ENCODE measurements at regions not wholly inside any gene's neighbourhood (a gene's known extent, or its start where the extent isn't known, plus 50 kb on each side); places are given as distances from the start of the nearest gene placed in this dataset.

DNA sequence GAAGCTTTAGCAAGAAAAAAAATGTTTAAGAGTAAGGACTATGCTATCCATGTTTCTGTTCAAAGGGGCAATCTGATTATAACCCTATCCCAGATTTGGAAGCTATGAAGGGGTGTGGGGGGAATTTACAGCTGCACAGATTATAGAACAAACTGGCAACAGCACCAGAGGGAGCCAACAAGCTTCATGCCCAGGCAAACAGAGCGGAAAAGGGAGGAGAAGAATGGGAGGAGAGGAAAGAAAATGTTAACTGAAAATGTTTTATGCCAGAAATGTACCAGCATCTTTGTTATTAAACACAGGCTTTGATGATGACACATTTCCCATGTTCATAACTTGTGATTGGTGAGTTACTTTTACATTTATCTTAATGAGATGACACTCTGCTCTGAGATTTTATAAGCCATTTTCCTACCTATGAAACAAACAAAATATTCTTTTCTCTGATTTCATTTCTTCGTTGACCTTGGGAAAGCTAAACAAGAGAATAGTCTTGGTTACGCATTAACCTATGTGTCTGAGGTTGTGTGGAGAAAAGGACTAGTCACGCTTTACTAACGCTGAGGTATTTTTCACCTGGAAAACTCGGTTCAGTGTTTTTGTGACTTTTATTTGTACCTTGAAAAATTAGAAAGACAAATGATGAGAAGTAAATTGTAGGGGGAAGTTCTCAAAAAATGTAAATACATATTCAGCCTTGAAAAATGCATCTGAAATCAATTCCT, 235.8 kb upstream of the MIR17HG start:
- no peak overlapping the region for H3K4me3 ChIP-seq (ENCODE audit: low read depth, low read length)
- H3K27me3 ChIP-seq (ENCODE audit: insufficient read depth, low read length): no peaks in the 10 kb centered on the region
- H3K14ac ChIP-seq (ENCODE audit: low read length): no peak overlapping the region
- no peak for DNase-seq
- H2BK12ac ChIP-seq (ENCODE audit: low read length): no peak overlapping the region
- H3K18ac ChIP-seq (ENCODE audit: low read length): no peak overlapping the region
- no peaks in the 10 kb centered on the region for H3K36me3 ChIP-seq (ENCODE audit: control insufficient read depth in 1 of 2, insufficient read depth in 2 of 2, low read length in 2 of 2)
- no peak overlapping the region for H4K8ac ChIP-seq (ENCODE audit: low read depth, low read length)
- H2BK120ac ChIP-seq (ENCODE audit: insufficient read depth, low read length, poor library complexity): no peak overlapping the region
- H4K12ac ChIP-seq (ENCODE audit: low read depth, low read length): no peak overlapping the region
- WGBS (ENCODE audit: extremely low coverage, insufficient coverage, insufficient read length): no CpG with 5 or more reads among the region's 6 CpGs
- no peak overlapping the region for H3K27ac ChIP-seq (ENCODE audit: low read depth, low read length)
- H3K23ac ChIP-seq (ENCODE audit: low read length): no peak overlapping the region
- H2BK5ac ChIP-seq (ENCODE audit: low read depth, low read length, poor library complexity): no peak overlapping the region
- no peaks in the 10 kb centered on the region for H3K79me1 ChIP-seq (ENCODE audit: low read length)
- H3K4me2 ChIP-seq (ENCODE audit: low read length): no peak overlapping the region
- no peak overlapping the region for H3K4ac ChIP-seq (ENCODE audit: low read depth, low read length)
- H3K4me1 ChIP-seq (ENCODE audit: control insufficient read depth in 1 of 2, insufficient read depth in 2 of 2, low read length in 2 of 2): no peaks in the 10 kb centered on the region
- H2AK5ac ChIP-seq (ENCODE audit: low read length): no peak overlapping the region
- H3K79me2 ChIP-seq (ENCODE audit: control insufficient read depth, insufficient read depth, low read length, poor library complexity): no peaks in the 10 kb centered on the region
- no peaks in the 10 kb centered on the region for H3K9me3 ChIP-seq (ENCODE audit: insufficient read depth, low read depth, low read length)
- no peak overlapping the region for H4K91ac ChIP-seq (ENCODE audit: low read depth, low read length)
- H3K9ac ChIP-seq (ENCODE audit: low read length): no peak overlapping the region
- no peak overlapping the region for H2AFZ ChIP-seq (ENCODE audit: insufficient read depth, low read length, poor library complexity)

DNA sequence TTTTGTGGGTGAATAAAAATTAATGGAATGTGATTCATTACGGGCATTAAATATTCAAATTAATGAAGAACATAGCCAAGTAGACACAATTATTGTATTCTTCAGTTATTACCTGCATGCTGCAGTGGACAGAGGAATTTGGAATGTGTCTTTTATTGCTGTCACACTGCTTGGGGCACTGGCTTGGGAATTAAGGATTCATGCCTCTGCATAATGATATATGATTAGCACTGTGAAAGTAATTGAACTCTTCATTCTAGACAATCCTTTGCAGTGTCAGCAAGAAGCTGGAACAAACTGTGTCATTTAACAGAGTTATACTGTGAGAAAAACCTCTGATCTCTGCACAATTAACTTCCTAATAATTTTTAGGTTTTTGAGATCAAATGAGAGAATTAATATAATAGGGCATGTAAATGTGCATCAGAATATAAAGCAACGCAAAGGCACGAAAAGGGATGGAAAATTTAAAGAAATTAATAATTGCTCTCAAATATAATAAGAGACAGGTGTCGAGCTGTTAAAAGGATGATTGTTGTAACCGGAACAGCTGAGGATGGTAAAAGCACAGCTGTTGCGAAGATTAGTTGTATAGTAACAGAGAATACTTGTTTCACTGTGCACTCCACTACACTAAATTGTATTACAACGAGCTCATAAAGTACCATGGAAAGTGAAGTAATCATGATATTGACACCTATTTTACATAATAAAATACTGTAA, 235.1 kb upstream of the MIR17HG start:
- Histone ChIP-seq H3K4me2 (ENCODE audit: low read length) (no peak overlapping the region), H3K4ac (ENCODE audit: low read depth, low read length) (no peak overlapping the region), H2BK12ac (ENCODE audit: low read length) (no peak overlapping the region), H4K8ac (ENCODE audit: low read depth, low read length) (no peak overlapping the region), H2BK120ac (ENCODE audit: insufficient read depth, low read length, poor library complexity) (no peak overlapping the region), H3K4me3 (ENCODE audit: low read depth, low read length) (no peak overlapping the region), H3K27ac (ENCODE audit: low read depth, low read length) (no peak overlapping the region), H3K79me1 (ENCODE audit: low read length) (no peaks in the 10 kb centered on the region), H3K36me3 (ENCODE audit: control insufficient read depth in 1 of 2, insufficient read depth in 2 of 2, low read length in 2 of 2) (no peaks in the 10 kb centered on the region), H3K23ac (ENCODE audit: low read length) (no peak overlapping the region), H2AK5ac (ENCODE audit: low read length) (no peak overlapping the region), H3K18ac (ENCODE audit: low read length) (no peak overlapping the region), H2BK5ac (ENCODE audit: low read depth, low read length, poor library complexity) (no peak overlapping the region), H4K12ac (ENCODE audit: low read depth, low read length) (no peak overlapping the region), H3K4me1 (ENCODE audit: control insufficient read depth in 1 of 2, insufficient read depth in 2 of 2, low read length in 2 of 2) (no peaks in the 10 kb centered on the region), H3K14ac (ENCODE audit: low read length) (no peak overlapping the region), H3K27me3 (ENCODE audit: insufficient read depth, low read length) (no peaks in the 10 kb centered on the region), H3K9me3 (ENCODE audit: insufficient read depth, low read depth, low read length) (no peaks in the 10 kb centered on the region), H3K79me2 (ENCODE audit: control insufficient read depth, insufficient read depth, low read length, poor library complexity) (no peaks in the 10 kb centered on the region), H2AFZ (ENCODE audit: insufficient read depth, low read length, poor library complexity) (no peak overlapping the region), H3K9ac (ENCODE audit: low read length) (no peak overlapping the region), H4K91ac (ENCODE audit: low read depth, low read length) (no peak overlapping the region)
- WGBS (ENCODE audit: extremely low coverage, insufficient coverage, insufficient read length): no CpG with 5 or more reads among the region's 7 CpGs
- no peak for DNase-seq

DNA sequence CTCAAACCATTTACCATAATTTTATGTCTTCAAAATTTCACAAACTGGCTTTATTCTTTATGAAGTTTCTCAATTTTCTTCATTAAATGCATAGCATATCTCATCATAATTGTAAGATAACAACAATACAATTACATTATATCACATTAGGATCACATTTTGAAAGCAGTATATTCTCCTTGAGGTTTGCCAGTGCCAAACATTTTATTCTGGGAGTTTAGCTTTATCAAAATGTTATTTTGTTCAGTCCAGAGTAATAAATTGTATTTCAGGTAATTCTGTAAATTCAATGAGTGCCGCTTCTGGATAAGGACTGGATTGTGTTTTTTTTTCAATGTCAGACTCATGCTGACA, 234.6 kb upstream of the MIR17HG start:
- no peak overlapping the region for H3K4me3 ChIP-seq (ENCODE audit: low read depth, low read length)
- no CpG with 5 or more reads among the region's 1 CpG for WGBS (ENCODE audit: extremely low coverage, insufficient coverage, insufficient read length)
- H4K8ac ChIP-seq (ENCODE audit: low read depth, low read length): no peak overlapping the region
- no peaks in the 10 kb centered on the region for H3K27me3 ChIP-seq (ENCODE audit: insufficient read depth, low read length)
- H2AK5ac ChIP-seq (ENCODE audit: low read length): no peak overlapping the region
- no peak overlapping the region for H3K27ac ChIP-seq (ENCODE audit: low read depth, low read length)
- H3K4me1 ChIP-seq (ENCODE audit: control insufficient read depth in 1 of 2, insufficient read depth in 2 of 2, low read length in 2 of 2): no peaks in the 10 kb centered on the region
- no peaks in the 10 kb centered on the region for H3K79me1 ChIP-seq (ENCODE audit: low read length)
- no peak overlapping the region for H3K14ac ChIP-seq (ENCODE audit: low read length)
- H3K18ac ChIP-seq (ENCODE audit: low read length): no peak overlapping the region
- H2AFZ ChIP-seq (ENCODE audit: insufficient read depth, low read length, poor library complexity): no peak overlapping the region
- H3K9ac ChIP-seq (ENCODE audit: low read length): no peak overlapping the region
- no peak overlapping the region for H3K4ac ChIP-seq (ENCODE audit: low read depth, low read length)
- no peak overlapping the region for H2BK5ac ChIP-seq (ENCODE audit: low read depth, low read length, poor library complexity)
- H3K36me3 ChIP-seq (ENCODE audit: control insufficient read depth in 1 of 2, insufficient read depth in 2 of 2, low read length in 2 of 2): no peaks in the 10 kb centered on the region
- H2BK120ac ChIP-seq (ENCODE audit: insufficient read depth, low read length, poor library complexity): no peak overlapping the region
- H4K12ac ChIP-seq (ENCODE audit: low read depth, low read length): no peak overlapping the region
- no peak overlapping the region for H3K4me2 ChIP-seq (ENCODE audit: low read length)
- no peaks in the 10 kb centered on the region for H3K79me2 ChIP-seq (ENCODE audit: control insufficient read depth, insufficient read depth, low read length, poor library complexity)
- no peak overlapping the region for H4K91ac ChIP-seq (ENCODE audit: low read depth, low read length)
- H2BK12ac ChIP-seq (ENCODE audit: low read length): no peak overlapping the region
- no peak overlapping the region for H3K23ac ChIP-seq (ENCODE audit: low read length)
- DNase-seq: no peak
- no peaks in the 10 kb centered on the region for H3K9me3 ChIP-seq (ENCODE audit: insufficient read depth, low read depth, low read length)

DNA sequence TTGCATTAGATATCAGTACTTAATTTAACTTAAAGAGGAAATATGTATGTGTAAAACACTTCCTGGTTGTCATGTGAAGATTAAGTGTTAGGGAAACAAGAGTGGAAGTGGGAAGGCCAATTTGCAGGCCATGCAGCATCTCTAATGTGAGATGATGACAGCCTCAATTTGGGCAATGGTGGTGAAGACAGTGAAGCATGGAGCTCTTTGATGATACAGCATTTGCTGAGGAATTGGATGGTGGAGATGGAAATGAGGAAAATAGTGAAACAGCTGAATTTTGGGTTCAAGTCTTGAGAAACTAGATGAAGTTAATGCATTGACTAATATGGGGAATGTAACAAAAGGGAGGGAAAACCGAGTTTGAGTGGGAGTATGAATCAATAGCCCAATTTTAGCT, 231.7 kb upstream of the MIR17HG start:
- Histone ChIP-seq H3K4ac (ENCODE audit: low read depth, low read length) (no peak overlapping the region), H2AK5ac (ENCODE audit: low read length) (no peak overlapping the region), H3K14ac (ENCODE audit: low read length) (no peak overlapping the region), H3K4me2 (ENCODE audit: low read length) (no peak overlapping the region), H3K36me3 (ENCODE audit: control insufficient read depth in 1 of 2, insufficient read depth in 2 of 2, low read length in 2 of 2) (no peaks in the 10 kb centered on the region), H3K4me1 (ENCODE audit: control insufficient read depth in 1 of 2, insufficient read depth in 2 of 2, low read length in 2 of 2) (no peaks in the 10 kb centered on the region), H3K23ac (ENCODE audit: low read length) (no peak overlapping the region), H4K12ac (ENCODE audit: low read depth, low read length) (no peak overlapping the region), H3K9me3 (ENCODE audit: insufficient read depth, low read depth, low read length) (no peaks in the 10 kb centered on the region), H2BK5ac (ENCODE audit: low read depth, low read length, poor library complexity) (no peak overlapping the region), H3K18ac (ENCODE audit: low read length) (no peak overlapping the region), H3K4me3 (ENCODE audit: low read depth, low read length) (no peak overlapping the region), H2AFZ (ENCODE audit: insufficient read depth, low read length, poor library complexity) (no peak overlapping the region), H4K8ac (ENCODE audit: low read depth, low read length) (no peak overlapping the region), H4K91ac (ENCODE audit: low read depth, low read length) (no peak overlapping the region), H2BK12ac (ENCODE audit: low read length) (no peak overlapping the region), H3K79me2 (ENCODE audit: control insufficient read depth, insufficient read depth, low read length, poor library complexity) (no peaks in the 10 kb centered on the region), H3K27me3 (ENCODE audit: insufficient read depth, low read length) (no peaks in the 10 kb centered on the region), H3K9ac (ENCODE audit: low read length) (no peak overlapping the region), H3K27ac (ENCODE audit: low read depth, low read length) (no peak overlapping the region), H3K79me1 (ENCODE audit: low read length) (no peaks in the 10 kb centered on the region), H2BK120ac (ENCODE audit: insufficient read depth, low read length, poor library complexity) (no peak overlapping the region)
- WGBS (ENCODE audit: extremely low coverage, insufficient coverage, insufficient read length): no CpG with 5 or more reads among the region's 1 CpG
- no peak for DNase-seq

All from trophoblast cell (in vitro differentiated cells and primary cell).